SK-N-SH (cell line): ENCODE measurements at regions not wholly inside any gene's neighbourhood (a gene's known extent, or its start where the extent isn't known, plus 50 kb on each side); places are given as distances from the start of the nearest gene placed in this dataset.

Source experiments
- CHD2 ChIP-seq: fragments of 150-350 bp; IDR thresholded peaks from 2 replicates; pipeline ENCODE4 v1.6.1; 2018; ENCODE audit warnings: low read length; ENCODE audit not compliant: partially characterized antibody
- ELF1 ChIP-seq: IDR thresholded peaks from 2 replicates; pipeline ENCODE4 v1.4.0; 2012
- EZH2phosphoT487 ChIP-seq: fragments of 200-600 bp; sonication (generic); IDR thresholded peaks from 2 replicates; pipeline ENCODE4 v1.6.1; 2017; ENCODE audit warnings: low read depth, mixed run types, mild to moderate bottlenecking, antibody characterized with exemption, moderate library complexity, borderline replicate concordance
- MXI1 ChIP-seq: IDR thresholded peaks from 2 replicates; pipeline ENCODE4 v1.6.1; 2012; ENCODE audit warnings: mild to moderate bottlenecking, low read depth, low read length, improper control_type of control experiment
- NRF1 ChIP-seq: IDR thresholded peaks from 2 replicates; pipeline ENCODE4 v1.6.1; 2012; ENCODE audit warnings: low read depth, mild to moderate bottlenecking, low read length
- POLR2AphosphoS5 ChIP-seq: IDR thresholded peaks from 2 replicates; pipeline ENCODE4 v1.6.1; 2012; ENCODE audit warnings: low read depth, low read length
- RCOR1 ChIP-seq: fragments of 150-350 bp; IDR thresholded peaks from 2 replicates; pipeline ENCODE4 v1.6.1; 2017; ENCODE audit warnings: antibody characterized with exemption, low read length
- RFX5 ChIP-seq: IDR thresholded peaks from 2 replicates; pipeline ENCODE4 v1.6.1; 2012; ENCODE audit warnings: mild to moderate bottlenecking, improper control_type of control experiment, low read length
- TAF1 ChIP-seq: IDR thresholded peaks from 2 replicates; pipeline ENCODE4 v1.6.1; 2012; ENCODE audit warnings: low read depth, mild to moderate bottlenecking, low read length, moderate library complexity, borderline replicate concordance
- TCF12 ChIP-seq: IDR thresholded peaks from 2 replicates; pipeline ENCODE4 v1.4.0; 2012
- USF1 ChIP-seq: IDR thresholded peaks from 2 replicates; pipeline ENCODE4 v1.4.0; 2012; ENCODE audit warnings: low read depth, borderline replicate concordance
- YY1 ChIP-seq: IDR thresholded peaks from 2 replicates; pipeline ENCODE4 v1.4.0; 2012; ENCODE audit warnings: low read depth, mild to moderate bottlenecking
- ZBTB33 ChIP-seq: IDR thresholded peaks from 2 replicates; pipeline ENCODE4 v1.4.0; 2012; ENCODE audit warnings: low read depth, borderline replicate concordance
- TF ChIP-seq, protein P1 (sequence below): fragments of 200-600 bp; sonication (generic); IDR thresholded peaks from 2 replicates; pipeline ENCODE4 v1.6.1; 2017; ENCODE audit warnings: antibody characterized with exemption, mild to moderate bottlenecking, moderate library complexity

GRCh38 chr14:95464103-95464502 is 52.3 kb downstream of the SYNE3 start:
- TF ChIP-seq TAF1: no peak
- TF ChIP-seq POLR2AphosphoS5: no peak
- no peak for TF ChIP-seq CHD2
- TF ChIP-seq, protein P1, sequence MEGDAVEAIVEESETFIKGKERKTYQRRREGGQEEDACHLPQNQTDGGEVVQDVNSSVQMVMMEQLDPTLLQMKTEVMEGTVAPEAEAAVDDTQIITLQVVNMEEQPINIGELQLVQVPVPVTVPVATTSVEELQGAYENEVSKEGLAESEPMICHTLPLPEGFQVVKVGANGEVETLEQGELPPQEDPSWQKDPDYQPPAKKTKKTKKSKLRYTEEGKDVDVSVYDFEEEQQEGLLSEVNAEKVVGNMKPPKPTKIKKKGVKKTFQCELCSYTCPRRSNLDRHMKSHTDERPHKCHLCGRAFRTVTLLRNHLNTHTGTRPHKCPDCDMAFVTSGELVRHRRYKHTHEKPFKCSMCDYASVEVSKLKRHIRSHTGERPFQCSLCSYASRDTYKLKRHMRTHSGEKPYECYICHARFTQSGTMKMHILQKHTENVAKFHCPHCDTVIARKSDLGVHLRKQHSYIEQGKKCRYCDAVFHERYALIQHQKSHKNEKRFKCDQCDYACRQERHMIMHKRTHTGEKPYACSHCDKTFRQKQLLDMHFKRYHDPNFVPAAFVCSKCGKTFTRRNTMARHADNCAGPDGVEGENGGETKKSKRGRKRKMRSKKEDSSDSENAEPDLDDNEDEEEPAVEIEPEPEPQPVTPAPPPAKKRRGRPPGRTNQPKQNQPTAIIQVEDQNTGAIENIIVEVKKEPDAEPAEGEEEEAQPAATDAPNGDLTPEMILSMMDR: no peak
- no peak for TF ChIP-seq NRF1
- TF ChIP-seq USF1: no peak
- no peak for TF ChIP-seq RCOR1
- no peak for TF ChIP-seq EZH2phosphoT487
- no peak for TF ChIP-seq ZBTB33
- TF ChIP-seq MXI1: no peak
- TF ChIP-seq YY1: no peak
- TF ChIP-seq TCF12: no peak
- TF ChIP-seq RFX5: no peak
- no peak for TF ChIP-seq ELF1
